Midbrain (tissue), 1 donor: ENCODE measurements at regions not wholly inside any gene's neighbourhood (a gene's known extent, or its start where the extent isn't known, plus 50 kb on each side); places are given as distances from the start of the nearest gene placed in this dataset.
"Not testable (repeated sequence)": the region's sequence is repeated elsewhere in the genome, so short reads cannot be mapped to it uniquely, and the experiment has no call there.

Source experiments
- DNase-seq: peaks from one replicate; lab custom pipeline; 2025; lab: John Stamatoyannopoulos, UW

DNA sequence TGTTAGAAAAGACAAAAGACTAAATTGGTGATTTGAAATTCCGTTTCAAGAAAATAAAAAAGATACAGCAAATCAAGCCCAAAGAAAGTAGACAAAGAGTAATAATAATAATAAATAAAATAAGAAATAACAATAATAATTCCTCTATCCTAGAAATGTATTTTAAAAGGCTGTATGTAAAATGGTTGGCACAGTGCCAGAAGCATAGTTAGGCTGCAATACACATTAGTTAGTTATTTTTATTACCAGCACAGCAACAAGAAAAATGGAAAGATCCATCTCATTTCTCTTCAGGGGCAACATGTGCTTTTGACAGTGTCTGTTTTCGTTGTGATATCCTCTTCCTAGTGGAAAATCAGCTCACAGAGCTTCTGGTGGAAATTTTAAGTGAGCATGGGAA, 174.1 kb upstream of the TMTC1 start:
- no peak for DNase-seq

DNA sequence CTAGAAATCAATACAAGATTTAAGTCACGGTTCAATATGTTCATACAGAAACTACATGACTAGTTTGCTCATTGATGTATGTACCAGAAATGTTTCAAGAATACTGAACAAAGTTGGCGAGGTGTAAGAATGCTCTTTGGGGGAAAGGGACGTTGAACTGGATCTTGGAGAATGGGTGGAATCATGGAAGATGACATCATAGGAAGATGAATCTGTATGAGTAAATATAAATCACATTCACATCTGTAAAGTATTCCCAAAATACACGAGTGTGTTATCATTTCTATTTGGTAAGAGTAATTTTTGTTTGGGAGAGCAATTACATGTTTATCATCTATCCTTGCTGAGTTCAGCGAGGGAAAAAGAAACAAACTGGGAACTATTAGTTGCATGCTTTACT, 162.2 kb upstream of the TMTC1 start:
- no peak for DNase-seq

GRCh38 chr12:29944269-29945000, 160.7 kb upstream of the TMTC1 start:
- no peak for DNase-seq

GRCh38 chr12:29943683-29944082, 159.9 kb upstream of the TMTC1 start:
- no peak for DNase-seq

DNA sequence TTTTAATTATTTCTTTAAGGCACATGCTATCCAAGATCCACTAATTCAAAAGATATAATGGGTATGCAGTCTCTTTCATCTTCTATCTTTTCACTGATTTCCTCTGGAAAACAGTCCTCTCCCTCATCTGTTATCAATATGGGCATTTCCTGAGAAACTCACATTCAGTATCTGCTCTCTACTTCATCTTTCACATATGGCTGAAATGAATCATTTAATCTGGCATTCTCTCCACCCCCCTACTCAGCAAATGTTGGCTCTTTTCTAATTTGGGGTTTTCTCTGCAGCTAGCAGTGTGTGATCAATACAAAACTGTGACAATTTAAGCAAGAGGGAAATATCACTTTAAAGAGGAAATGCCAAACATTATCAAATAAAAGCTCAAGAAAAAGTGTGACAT, 157.1 kb upstream of the TMTC1 start:
- no peak for DNase-seq

- DNase-seq: no peak
Measured at GRCh38 chr12:29930503-29930902, 146.8 kb upstream of the TMTC1 start.

DNA sequence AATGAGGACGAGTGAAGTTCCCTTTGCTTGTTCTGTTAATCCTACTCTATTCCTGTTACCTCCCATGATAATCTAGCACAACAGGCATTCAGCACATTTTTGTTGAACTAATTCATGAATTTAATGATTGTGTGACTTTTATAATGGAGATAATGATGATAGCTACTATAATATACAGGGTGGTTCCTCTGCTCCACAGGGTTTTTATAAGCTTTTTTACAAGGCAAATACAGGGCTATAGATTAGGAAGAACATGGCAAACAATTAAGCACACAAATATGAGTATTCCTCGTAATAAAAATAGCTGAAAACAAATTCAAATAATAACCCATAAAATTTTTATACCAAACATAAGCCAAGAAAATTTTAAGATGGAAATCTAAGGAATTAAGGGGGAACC, 145.6 kb upstream of the TMTC1 start:
- DNase-seq: no peak

- no peak for DNase-seq
Measured at GRCh38 chr12:29921307-29921706, 137.6 kb upstream of the TMTC1 start.

GRCh38 chr12:29908157-29908556, 124.4 kb upstream of the TMTC1 start:
- DNase-seq: no peak

- DNase-seq: no peak
Measured at GRCh38 chr12:29907461-29907860, 123.7 kb upstream of the TMTC1 start.

DNA sequence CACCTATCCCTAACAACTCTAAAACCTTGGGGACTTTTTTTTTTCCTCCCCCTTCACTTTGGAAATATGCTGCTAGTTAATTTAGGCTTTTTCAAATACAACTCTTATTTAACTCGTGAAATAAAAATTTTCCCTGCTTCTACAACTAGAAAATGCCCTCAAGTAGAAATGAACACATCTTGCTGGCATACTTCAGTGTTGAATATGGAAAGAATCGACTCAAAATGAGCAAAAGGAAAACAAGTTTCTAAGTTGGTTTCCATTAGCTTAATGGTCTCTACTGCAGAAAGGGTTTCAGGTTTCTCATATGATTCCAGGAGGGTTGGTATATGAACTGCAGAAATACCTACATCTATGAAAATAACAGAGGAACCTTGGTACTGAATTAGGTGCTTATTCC, 118.3 kb upstream of the TMTC1 start:
- no peak for DNase-seq

DNA sequence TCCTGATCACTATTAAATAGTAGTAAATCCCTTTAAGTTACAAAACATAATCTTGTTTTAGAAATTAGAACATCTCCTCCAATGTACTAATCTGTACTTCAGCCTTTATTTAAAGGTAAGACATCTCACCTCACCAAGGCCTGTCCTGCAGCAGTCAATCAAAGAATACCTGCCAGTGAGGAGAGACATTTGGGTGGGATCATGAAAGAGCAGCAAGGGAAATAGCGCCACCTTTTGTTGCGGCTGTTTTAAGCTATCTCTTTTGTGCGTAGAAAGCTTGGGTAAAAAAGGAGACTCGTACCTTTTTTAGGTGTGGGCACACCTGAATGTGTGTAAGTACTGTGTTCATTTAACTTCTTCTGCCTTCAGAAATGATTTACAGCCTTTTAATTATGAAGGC, 117.8 kb upstream of the TMTC1 start:
- DNase-seq: no peak

- DNase-seq: no peak
Measured at GRCh38 chr12:29899212-29899931, 115.6 kb upstream of the TMTC1 start.

DNA sequence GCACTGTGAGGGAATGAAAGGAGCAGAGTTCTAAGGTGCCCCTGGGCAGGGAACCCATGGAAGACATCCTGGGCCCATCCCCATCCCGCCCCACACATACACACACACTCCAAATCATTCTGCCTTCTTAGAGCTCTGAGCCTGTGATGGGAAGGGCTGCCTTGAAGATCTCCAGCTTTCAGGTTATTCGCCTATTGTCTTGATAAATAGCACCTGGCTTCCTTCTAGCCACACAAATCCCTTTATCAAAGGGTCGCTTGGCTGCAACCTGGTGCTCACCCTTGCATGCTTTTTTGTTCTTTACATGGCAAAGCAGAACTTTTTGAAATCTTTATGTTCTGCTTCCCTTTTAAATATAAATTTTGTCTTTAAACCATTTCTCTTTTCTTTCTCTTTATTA, 112.2 kb upstream of the TMTC1 start:
- DNase-seq: no peak

DNA sequence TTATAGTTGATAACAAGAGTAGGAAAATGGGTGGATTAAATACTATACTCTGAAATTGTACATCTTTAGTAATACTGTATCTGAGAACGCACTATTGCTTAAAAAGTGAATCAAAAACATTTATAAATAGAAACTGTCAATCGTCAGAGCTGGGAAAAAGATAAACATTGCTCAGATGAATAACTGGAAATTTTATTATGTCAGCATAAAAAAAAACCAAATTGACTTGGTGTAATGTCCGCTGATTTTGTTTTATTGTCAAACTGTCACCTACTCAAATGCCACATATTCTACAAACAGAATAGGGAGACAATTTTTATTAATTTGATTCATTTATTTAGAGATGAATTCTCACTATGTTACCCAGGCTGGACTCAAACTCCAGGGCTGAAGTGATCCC, 109.3 kb upstream of the TMTC1 start:
- no peak for DNase-seq

- DNase-seq: no peak
Measured at GRCh38 chr12:29891792-29892191, 108.0 kb upstream of the TMTC1 start.

DNA sequence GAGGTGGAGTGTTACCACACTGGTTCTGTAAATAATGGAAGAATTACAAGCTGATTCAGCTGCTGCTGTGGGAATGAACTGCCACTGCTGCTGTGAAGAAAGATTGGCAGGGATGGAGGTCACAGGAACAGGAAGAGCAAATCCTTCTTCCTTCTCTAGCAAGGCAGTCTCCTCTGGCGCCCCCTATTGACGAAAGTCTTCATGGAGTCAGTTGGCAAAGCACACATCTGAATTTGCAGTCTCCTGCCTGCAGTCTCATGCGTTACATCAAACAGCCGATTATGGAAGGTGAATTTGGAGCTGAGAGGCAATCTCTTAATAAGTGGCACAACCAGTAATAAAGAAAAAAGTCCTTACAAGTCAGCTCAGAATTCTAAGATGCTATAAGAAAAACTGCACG, 106.0 kb upstream of the TMTC1 start:
- DNase-seq: peak; percentile 33

DNA sequence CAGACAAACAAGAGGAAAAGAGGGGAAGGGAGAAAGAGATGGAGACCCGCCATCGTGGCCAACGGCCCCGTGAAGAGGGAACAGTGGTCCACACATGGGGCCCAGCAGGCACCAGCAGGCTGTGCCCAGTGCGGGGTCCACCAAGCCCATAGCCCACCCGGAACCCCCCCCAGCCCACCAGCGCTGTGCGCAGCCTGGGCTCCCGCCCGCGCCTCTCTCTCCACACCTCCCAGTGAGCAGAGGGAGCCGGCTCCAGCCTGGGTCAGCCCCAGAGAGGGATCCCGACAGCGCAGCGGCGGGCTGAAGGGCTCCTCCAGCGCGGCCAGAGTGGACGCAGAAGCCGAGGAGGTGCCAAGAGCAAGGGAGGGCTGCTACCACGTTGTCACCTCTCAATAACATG, 105.0 kb upstream of the TMTC1 start:
- DNase-seq: no peak

DNA sequence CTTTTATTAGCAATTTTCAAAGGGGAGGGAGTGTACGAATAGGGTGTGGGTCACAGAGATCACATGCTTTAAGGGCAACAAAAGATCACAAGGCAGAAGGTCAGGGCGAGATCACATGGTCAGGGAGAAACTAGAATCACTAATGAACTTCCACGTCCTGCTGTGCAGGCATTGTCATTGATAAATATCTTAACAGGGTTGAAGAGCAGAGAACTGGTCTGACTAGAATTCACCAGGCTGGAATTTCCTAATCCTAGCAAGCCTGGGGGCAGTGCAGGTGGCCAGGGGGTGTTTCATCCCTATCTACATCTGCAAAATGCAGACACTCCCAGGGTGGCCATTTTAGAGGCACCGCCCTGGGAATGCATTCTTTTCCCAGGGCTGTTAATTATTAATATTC, 101.2 kb upstream of the TMTC1 start:
- not testable (repeated sequence) for DNase-seq

- DNase-seq: no peak
Measured at GRCh38 chr12:29883941-29884554, 100.3 kb upstream of the TMTC1 start.

GRCh38 chr12:29883525-29883924, 99.8 kb upstream of the TMTC1 start:
- no peak for DNase-seq

DNA sequence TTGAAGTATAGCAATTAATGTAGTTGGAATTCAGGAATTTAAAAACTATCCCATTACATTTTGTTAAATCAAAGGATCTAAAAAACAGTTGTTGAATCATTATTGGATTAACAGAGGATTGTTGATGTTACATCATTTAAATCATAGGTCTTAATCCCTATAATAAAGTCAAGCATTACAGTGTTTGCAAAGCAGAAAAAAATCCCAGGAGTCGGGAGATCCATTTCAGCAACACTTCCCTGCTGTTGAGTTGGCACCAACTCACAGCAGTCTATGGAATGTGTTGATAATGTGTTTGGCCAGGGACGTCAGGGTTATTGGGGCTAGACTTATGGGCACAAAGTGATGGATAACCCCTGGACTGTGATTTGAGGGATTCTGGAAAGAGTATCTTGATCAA, 99.1 kb upstream of the TMTC1 start:
- no peak for DNase-seq

DNA sequence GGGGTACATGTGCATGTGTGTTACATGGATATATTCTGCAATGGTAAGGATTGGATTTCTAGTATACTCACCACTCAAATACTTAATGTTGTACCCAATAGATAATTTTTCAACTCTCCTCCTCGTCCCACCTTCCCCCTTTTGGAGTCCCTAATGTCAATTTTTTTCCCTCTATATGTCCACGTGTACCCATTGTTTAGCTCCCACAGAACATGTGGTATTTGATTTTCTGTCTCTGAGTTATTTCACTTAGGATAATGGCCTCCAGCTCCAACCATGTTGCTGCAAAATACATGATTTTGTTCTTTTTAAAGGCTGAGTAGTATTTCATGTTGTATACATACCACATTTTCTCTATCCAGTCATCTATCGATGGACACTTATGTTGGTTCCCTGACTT, 97.2 kb upstream of the TMTC1 start:
- no peak for DNase-seq
